NCI-H2196 treated with DMSO at 0.1 percent for 48 hours (cell line): ENCODE measurements at regions not wholly inside any gene's neighbourhood (a gene's known extent, or its start where the extent isn't known, plus 50 kb on each side); places are given as distances from the start of the nearest gene placed in this dataset.

Source experiments
- DNase-seq: peaks from one replicate; lab custom pipeline; 2025; ENCODE audit not compliant: unreplicated experiment; lab: John Stamatoyannopoulos, UW

- DNase-seq = no peak
Observed at GRCh38 chr2:59892398-59892797, 661.1 kb downstream of the BCL11A start.

- no peak for DNase-seq
Observed at GRCh38 chr2:59889305-59889704, 664.1 kb downstream of the BCL11A start.

GRCh38 chr2:59888706-59889105, 664.7 kb downstream of the BCL11A start:
- no peak for DNase-seq

- DNase-seq = no peak
Observed at GRCh38 chr2:59888015-59888414, 665.4 kb downstream of the BCL11A start.

- DNase-seq = no peak
Observed at GRCh38 chr2:59887366-59887765, 666.1 kb downstream of the BCL11A start.

GRCh38 chr2:59886759-59887158, 666.7 kb downstream of the BCL11A start:
- DNase-seq = no peak

GRCh38 chr2:59885541-59885940, 667.9 kb downstream of the BCL11A start:
- no peak for DNase-seq

GRCh38 chr2:59884166-59884565, 669.3 kb downstream of the BCL11A start:
- DNase-seq = no peak

- no peak for DNase-seq
Observed at GRCh38 chr2:59882822-59883221, 670.6 kb downstream of the BCL11A start.

- no peak for DNase-seq
Observed at GRCh38 chr2:59882279-59882678, 671.2 kb downstream of the BCL11A start.

- DNase-seq = no peak
Observed at GRCh38 chr2:59881218-59881617, 672.2 kb downstream of the BCL11A start.

- no peak for DNase-seq
Observed at GRCh38 chr2:59879700-59880131, 673.7 kb downstream of the BCL11A start.

GRCh38 chr2:59875836-59876235, 677.6 kb downstream of the BCL11A start:
- no peak for DNase-seq

- no peak for DNase-seq
Observed at GRCh38 chr2:59874971-59875755, 678.3 kb downstream of the BCL11A start.

- no peak for DNase-seq
Observed at GRCh38 chr2:59874361-59874760, 679.1 kb downstream of the BCL11A start.

GRCh38 chr2:59871830-59872229, 681.6 kb downstream of the BCL11A start:
- DNase-seq = no peak

GRCh38 chr2:59868981-59869380, 684.5 kb downstream of the BCL11A start:
- DNase-seq = no peak

GRCh38 chr2:59866436-59866835, 687.0 kb downstream of the BCL11A start:
- no peak for DNase-seq

GRCh38 chr2:59858540-59858939, 694.9 kb downstream of the BCL11A start:
- no peak for DNase-seq

GRCh38 chr2:59857109-59857508, 696.3 kb downstream of the BCL11A start:
- no peak for DNase-seq

GRCh38 chr2:59856391-59856790, 697.1 kb downstream of the BCL11A start:
- no peak for DNase-seq

GRCh38 chr2:59853032-59853431, 700.4 kb downstream of the BCL11A start:
- no peak for DNase-seq

- DNase-seq = no peak
Observed at GRCh38 chr2:59851836-59852475, 701.5 kb downstream of the BCL11A start.
